GM06990 (cell line): ENCODE measurements at regions not wholly inside any gene's neighbourhood (a gene's known extent, or its start where the extent isn't known, plus 50 kb on each side); places are given as distances from the start of the nearest gene placed in this dataset.

Experiments used
- DNase-seq: peaks from one replicate; pipeline ENCODE4 v3.0.0-alpha.2; 2011; ENCODE audit not compliant: insufficient read length; ENCODE audit errors: extremely low read depth
- H3K27me3 ChIP-seq: replicated peaks from 2 replicates; pipeline ENCODE4 v1.6.0; 2011; ENCODE audit warnings: low read length; ENCODE audit not compliant: control insufficient read depth, insufficient read depth
- H3K36me3 ChIP-seq: 2 replicates; pipeline ENCODE4 v1.5.1; 2011; ENCODE audit warnings: low read length; ENCODE audit not compliant: control insufficient read depth, insufficient read depth
- H3K4me3 ChIP-seq: replicated peaks from 2 replicates; pipeline ENCODE4 v1.5.1; 2011; ENCODE audit warnings: low read depth, mild to moderate bottlenecking, control low read depth, low read length
- CTCF ChIP-seq: IDR thresholded peaks from 2 replicates; pipeline ENCODE4 v1.5.1; 2011; ENCODE audit warnings: low read length, control low read depth, mild to moderate bottlenecking, inconsistent platforms; ENCODE audit not compliant: insufficient read depth, poor library complexity, severe bottlenecking

DNA sequence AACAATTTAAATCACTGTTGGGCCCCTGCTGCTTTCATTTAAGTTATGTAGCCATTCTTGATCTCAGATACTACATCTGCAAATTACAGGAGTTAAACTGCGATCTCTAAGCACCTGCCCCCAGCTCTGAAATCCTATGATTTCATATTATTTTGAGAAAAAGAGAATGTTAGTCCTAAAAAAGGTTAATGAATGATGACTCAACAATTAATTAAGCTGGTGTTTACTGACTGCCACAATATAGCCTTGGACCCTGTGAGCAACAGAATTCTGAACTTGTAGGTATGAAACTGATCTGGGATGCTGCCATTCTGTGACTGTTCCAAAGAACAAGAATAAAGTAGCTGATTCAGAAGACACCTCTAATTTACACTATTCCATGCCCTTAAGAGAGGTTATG, 124.4 kb upstream of the FBXL7 start:
- H3K4me3 ChIP-seq, result no peak overlapping the region
- TF ChIP-seq CTCF, result no peak
- no peak for DNase-seq
- H3K27me3 ChIP-seq, result no peaks in the 10 kb centered on the region
- no peaks in the 10 kb centered on the region for H3K36me3 ChIP-seq

DNA sequence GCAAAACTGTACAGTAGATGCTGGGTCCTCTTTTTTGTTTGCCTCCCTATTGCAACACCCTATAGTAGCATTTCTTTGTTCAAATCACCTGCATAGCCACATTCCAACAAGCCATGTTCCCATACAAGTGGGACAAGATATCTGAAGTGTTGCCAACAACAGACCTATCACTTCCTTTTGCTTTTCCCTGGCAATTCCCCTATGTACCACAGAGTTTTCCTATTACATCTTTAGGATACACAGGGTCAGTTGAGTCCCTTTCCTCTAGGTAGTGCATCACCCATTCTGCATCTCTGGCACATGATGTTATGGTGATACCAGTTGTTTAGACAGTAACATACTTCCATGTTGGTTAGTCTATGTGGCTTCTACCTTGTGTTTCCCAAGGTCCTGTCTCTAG, 125.1 kb upstream of the FBXL7 start:
- Histone ChIP-seq H3K36me3 (no peaks in the 10 kb centered on the region), H3K4me3 (no peak overlapping the region), H3K27me3 (no peaks in the 10 kb centered on the region)
- TF ChIP-seq CTCF, result no peak
- no peak for DNase-seq

DNA sequence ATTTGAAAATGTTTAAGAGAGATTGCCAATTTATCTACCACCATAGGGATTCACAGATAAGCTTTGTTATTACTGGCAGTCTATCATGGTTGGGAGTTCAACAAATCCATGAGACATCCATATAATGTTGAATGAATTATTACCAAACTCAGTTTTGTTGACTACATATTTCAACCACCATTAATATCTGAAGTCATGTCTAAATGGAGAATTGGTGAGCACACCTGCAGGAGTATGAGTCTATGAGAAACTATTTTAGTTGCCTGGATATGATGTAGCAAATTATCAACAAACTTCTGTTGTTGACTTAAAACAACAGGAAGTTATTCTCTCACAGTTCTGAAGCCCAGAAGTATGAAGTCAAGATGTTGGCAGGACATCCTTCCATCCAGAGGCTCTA, 126.8 kb upstream of the FBXL7 start:
- TF ChIP-seq CTCF, result no peak

GRCh38 chr5:15371184-15371583, 128.8 kb upstream of the FBXL7 start:
- no peak for DNase-seq
- no peak for TF ChIP-seq CTCF
- Histone ChIP-seq H3K4me3 (no peak overlapping the region), H3K27me3 (no peaks in the 10 kb centered on the region), H3K36me3 (no peaks in the 10 kb centered on the region)

More for the DNA sequence above, 126.8 kb upstream of the FBXL7 start:
- no peaks in the 10 kb centered on the region for H3K27me3 ChIP-seq
- H3K4me3 ChIP-seq, result no peak overlapping the region
- H3K36me3 ChIP-seq, result no peaks in the 10 kb centered on the region
- DNase-seq, result no peak

DNA sequence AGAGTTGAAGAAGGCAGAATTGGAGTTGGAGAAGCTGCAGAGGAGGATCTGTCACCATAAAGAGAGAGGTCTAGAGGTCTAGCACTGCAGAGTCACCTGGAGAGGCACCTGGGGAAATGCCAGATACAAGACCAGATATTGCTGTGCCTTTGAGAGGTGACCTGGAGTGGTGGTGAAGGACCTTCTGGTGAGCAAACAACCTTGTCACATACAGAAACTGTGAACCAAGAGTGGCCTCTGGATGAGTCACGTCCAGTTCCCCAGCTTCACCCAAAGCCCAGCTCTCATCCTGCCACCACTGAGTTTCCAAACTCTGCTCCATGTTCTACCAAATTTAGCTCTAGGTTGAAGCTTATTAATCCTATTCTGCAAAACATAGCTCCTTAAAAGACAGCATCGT, 131.1 kb upstream of the FBXL7 start:
- Histone ChIP-seq H3K27me3 (no peaks in the 10 kb centered on the region), H3K4me3 (no peak overlapping the region), H3K36me3 (no peaks in the 10 kb centered on the region)
- no peak for DNase-seq
- no peak for TF ChIP-seq CTCF

DNA sequence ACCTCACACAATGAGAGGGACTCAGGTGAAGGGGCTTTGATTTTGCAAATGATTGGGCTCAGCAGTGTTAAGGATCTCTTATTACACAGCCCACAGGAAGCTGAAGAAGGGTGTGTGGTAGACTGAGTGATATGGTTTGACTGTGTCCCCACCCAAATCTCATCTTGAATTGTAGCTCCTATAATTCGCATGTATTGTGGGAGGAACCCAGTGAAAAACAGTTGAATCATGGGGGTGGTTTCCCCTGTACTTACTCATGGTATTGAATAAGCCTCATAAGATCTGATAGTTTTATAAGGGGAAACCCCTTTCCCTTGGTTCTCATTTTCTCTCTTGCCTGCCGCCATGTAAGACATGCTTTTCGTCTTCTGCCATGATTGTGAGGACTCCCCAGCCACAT, 132.5 kb upstream of the FBXL7 start:
- Histone ChIP-seq H3K4me3 (no peak overlapping the region), H3K36me3 (no peaks in the 10 kb centered on the region), H3K27me3 (no peaks in the 10 kb centered on the region)
- no peak for TF ChIP-seq CTCF
- DNase-seq, result no peak
